GM19035 (cell line): ENCODE measurements at regions not wholly inside any gene's neighbourhood (a gene's known extent, or its start where the extent isn't known, plus 50 kb on each side); places are given as distances from the start of the nearest gene placed in this dataset.

Experiments
- ATAC-seq: cut with Tn5 transposase; IDR thresholded peaks from one replicate; pipeline ENCODE4 v1.9.1; 2021; ENCODE audit not compliant: unreplicated experiment

GRCh38 chr5:18992264-18992663 is 995.7 kb downstream of the CDH18 start:
- no peak for ATAC-seq

GRCh38 chr5:18999478-18999877 is 988.5 kb downstream of the CDH18 start:
- ATAC-seq = no peak

GRCh38 chr5:19001054-19001453 is 986.9 kb downstream of the CDH18 start:
- no peak for ATAC-seq

DNA sequence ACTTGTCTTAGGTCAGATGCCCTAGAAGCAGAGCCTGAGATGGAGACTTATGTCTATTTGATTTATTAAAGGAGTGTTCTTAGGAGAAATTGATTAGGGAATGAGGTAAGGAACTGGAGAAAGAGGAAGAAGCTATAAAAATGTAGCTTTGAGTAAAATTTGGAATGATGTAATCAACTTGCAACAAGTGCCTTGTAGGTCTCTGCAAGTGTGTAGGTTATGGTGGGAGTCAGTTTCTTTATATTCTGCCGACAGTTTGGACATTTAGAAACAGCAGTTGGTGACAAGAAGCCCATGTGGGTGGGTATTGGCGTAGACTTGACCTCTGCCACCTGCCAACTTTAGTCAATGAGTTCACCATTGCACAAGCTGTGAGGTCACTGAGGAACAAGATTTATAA is 986.5 kb downstream of the CDH18 start:
- ATAC-seq = no peak

DNA sequence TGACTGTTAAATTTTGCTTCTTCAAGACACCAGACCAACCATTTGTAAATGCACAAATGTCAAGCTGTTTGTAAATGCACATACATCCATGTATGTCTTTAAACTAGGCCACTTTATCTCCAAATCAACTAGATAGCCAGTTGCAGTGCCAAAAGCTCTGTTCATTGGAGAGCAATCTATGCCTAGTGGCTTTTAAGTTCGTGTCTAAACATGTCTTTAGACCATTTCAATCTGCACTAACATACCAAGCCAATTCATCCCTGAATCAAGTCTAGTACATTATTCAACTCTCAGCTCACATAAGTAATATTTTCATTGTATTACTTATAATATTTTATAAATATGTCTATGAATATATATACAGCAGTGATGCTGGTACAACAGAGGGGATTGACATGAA is 985.9 kb downstream of the CDH18 start:
- no peak for ATAC-seq

DNA sequence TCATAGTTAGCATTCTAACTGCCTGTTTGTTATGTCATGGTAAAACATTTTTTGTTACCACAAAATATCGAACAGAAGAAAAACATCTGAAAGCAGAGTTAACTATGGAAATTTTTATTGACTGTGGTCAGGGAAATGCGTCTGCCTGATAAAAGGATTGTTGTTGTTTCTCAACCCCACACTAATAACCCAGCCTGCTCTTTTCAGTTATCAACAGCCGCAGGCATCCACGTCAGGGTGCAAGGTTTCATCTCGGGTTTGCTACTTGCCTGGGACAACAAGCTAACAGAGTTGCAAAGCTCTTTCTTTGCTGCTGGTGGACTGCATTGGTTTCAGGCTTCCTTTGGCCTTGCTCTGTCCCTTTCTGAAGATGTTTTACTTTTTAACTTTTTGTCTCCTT is 969.2 kb downstream of the CDH18 start:
- no peak for ATAC-seq

- no peak for ATAC-seq
Observed at GRCh38 chr5:19031491-19031890, 956.5 kb downstream of the CDH18 start.

GRCh38 chr5:19035816-19036215 is 952.2 kb downstream of the CDH18 start:
- ATAC-seq = no peak

DNA sequence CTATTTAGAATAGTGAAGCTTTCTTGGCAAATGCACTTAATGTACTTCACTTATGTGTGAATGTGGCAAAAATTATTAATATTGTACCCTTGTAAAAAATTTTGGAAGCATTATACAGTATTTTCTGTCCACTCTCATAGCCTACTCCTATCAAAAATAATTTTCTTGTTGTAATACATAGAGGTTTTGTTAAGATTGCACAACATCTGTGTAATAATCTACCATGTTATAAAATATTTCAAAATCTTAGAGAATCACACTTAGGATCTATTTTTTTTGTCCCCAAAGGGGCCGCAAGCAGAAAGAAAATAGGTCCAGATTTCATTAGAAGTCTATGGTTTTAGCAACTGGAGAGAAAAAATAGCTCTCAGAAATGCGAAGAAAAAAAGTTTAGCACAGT is 945.9 kb downstream of the CDH18 start:
- no peak for ATAC-seq

DNA sequence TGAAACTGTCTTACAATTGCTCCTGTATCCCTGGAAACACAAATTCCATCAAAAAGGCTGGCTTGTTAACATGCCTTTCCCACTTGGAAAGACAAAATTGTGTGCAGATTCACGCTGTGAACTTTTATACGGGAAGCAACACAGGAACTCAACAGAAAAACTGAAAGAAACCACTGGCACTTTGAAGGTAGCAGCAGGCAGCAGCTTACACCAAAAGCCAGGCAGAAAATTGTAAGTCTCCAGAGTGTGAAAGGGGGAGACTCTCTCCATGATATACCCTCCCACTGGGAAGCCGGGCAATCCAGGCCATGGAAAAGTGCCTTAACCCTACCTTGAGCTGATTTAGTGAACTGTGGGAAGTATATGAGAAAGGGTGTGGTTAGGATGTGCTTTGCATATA is 943.7 kb downstream of the CDH18 start:
- ATAC-seq = no peak

DNA sequence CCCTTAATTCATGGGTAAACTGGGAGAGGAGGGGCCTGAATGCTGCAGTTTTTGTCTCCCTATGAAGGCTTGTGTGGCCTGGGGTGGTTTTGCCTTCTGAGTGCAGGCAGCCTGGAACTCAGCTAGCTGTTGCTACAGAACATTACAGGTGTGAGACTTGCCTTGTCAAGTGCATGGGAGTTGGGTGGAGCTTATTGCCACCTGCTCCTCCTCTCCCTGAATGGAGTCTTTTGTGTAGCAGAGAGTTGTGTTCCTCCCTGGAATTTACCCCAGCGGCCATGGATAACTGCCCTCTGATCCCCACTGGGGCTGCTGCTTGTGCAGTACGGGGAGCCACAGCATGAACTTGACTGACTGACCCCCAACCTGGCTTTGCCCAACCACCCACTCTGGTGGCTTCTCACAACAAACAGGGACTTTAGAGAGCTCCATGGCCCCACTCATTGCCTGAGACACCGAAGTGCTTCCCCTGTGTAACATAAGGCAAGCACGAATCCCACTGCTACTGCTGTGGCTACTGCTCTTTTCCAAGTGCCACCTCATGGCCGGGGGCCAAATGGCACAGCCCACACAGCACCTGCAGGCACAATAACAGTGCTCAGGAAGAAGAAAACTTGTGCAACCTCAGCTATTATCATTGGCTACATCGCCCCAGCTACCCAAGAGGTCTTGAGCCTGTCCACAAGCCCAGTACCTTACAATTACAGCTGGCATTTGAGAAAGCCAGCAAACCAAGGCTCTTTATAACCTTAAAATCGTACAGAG is 942.9 kb downstream of the CDH18 start:
- no peak for ATAC-seq

DNA sequence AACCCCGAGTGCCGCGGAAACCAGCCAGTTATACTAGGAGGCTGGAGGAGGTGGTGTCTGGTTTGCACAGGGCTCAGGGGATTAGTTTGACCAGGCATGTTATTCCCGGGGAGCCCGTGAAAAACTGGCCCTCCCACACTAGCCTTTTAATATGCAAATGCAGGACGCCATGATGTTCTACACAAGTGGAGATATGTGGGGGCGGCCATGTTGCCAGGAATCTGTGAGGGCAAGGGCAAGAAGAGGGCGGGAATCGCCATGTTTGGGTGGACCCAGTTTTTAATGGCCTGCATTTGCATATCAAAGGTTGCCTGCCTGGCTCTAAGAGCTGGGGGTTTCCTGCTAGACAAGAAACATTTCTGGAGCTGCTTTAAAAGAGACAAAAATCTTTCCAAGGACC is 940.7 kb downstream of the CDH18 start:
- ATAC-seq = no peak

DNA sequence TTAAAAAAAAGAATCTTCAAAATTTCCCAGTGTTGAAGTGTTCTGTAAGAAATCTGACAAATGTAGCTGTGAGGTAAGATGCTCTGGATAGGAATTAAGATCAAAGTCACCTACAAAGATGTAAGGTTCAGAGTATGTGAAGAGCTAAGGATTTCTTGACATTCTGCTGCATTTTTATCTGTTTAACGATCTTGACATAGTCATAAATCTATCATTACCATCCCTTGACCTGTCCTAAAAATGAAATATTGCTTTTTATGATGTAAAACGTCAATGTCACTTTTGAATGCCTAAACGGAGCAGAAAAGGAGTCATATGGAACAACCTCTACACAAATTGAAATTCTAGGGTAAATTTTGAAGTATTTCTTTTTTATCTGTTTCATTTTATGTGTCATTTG is 939.3 kb downstream of the CDH18 start:
- no peak for ATAC-seq

- ATAC-seq = no peak
Observed at GRCh38 chr5:19058216-19058615, 929.8 kb downstream of the CDH18 start.

- no peak for ATAC-seq
Observed at GRCh38 chr5:19064094-19064493, 923.9 kb downstream of the CDH18 start.

GRCh38 chr5:19067741-19068140 is 920.3 kb downstream of the CDH18 start:
- ATAC-seq = no peak

GRCh38 chr5:19098434-19098833 is 889.6 kb downstream of the CDH18 start:
- ATAC-seq = no peak

DNA sequence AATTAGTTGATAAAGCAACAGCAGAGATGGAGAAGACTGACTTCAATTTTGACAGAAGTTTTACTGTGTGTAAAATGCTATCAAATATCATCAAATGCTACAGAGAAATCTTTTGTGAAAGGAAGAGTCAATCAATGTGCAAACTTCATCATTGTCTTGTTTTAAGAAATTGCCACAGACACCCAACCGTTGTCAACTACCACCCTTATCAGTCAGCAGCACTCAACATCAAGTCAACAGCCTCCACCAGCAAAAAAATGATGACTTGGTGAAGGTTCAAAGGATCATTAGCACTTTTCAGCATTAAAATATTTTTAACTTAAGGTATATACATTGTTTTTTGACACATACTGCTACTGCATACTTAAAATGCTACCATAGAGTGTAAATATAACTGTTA is 888.8 kb downstream of the CDH18 start:
- no peak for ATAC-seq

DNA sequence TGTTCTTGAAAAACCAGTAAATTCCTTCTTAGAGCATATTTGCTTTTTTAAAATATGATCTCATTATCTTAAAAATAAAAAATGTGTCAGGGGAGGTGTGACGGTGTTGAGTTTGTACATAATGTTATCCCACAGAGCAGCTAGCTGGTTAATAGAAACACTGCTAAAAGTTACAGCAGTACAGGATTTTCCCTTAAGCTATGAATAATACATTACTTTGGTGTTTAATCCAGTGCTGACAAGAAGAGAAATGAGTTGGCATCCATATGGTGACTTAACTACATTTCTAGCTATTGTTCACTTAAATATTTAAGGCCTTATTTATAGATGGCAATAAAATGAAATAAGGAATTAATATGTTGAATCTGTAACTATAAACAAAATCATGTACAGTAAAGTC is 883.1 kb downstream of the CDH18 start:
- no peak for ATAC-seq

DNA sequence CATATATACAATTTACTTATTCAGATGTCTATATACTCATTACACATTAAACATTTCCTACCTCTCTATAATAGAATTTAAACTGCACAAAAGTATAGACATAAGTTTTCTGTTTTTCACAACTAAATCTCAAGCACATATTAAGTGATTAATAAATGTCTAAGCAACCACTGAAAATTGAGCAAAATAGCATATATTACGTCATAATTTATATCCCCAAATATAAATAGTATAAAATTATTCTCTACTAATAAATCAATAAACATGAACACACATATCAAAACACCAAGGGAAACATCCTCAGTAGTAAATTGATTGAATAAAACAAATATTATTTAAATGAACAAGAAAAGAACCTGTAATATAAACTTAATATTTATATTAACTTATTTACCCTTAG is 865.1 kb downstream of the CDH18 start:
- no peak for ATAC-seq

DNA sequence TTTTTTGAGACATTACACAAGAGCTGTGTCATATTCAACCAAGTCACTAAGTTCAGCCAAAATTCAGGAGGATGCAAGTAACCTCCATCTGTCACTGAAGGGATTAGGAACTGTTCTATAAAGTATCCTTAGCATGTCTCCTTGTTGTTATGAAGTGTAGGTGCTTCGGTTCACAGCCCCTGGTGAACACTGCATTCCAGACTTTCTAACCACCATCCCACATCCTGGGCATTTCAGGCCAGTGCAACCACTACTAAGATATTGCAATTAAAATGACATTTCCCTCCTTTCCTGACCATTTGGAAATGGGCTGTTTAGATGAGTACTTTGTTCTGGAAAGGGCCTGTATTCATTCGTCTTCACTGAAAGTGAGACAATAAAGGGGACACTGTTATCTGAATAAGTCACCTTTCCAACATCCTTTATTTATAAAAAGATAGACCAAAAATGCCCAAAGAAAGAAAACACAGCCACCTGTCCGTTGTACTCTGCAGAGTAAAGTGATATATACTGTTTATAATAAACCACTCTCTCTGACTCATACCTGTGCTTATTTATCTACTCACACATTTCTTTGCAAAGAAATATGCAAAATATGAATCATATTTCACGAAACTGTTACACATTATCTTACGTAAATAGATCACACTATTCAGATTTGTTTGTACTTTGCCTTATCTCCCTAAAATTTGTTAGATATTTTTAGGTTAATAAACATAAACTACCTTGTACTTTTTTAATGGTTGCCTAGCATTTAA is 861.9 kb downstream of the CDH18 start:
- no peak for ATAC-seq

- no peak for ATAC-seq
Observed at GRCh38 chr5:19140276-19140675, 847.7 kb downstream of the CDH18 start.
